CD4-positive, alpha-beta T cell treated with Interleukin-15 for 1 hour (primary cell): ENCODE measurements at regions not wholly inside any gene's neighbourhood (a gene's known extent, or its start where the extent isn't known, plus 50 kb on each side); places are given as distances from the start of the nearest gene placed in this dataset.

Experiments used
- DNase-seq: peaks from one replicate; pipeline ENCODE4 v3.0.0-alpha.2; 2020

- DNase-seq: no peak
Observed at GRCh38 chr5:125587631-125588030, 835.6 kb upstream of the GRAMD2B start.

GRCh38 chr5:125592856-125593255 is 830.4 kb upstream of the GRAMD2B start:
- no peak for DNase-seq

GRCh38 chr5:125595095-125595494 is 828.1 kb upstream of the GRAMD2B start:
- DNase-seq: no peak

DNA sequence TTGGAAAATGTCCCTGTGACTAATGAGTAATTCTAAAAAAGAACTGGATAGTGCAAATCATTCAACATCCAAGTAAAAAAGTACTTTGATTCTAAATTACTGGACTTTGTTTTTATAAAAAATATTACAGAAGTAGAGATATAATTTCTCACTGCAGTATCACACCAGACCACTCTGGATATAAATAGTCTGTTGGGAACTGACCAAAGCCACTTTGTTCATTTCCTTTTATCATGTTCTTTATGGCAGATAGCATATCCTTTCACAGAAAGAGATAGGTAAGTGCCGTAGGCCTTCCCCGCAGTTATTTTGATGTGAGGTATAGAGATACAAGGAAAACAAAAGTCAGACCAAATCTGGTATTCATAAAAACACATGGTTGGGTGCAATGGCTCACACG is 827.4 kb upstream of the GRAMD2B start:
- no peak for DNase-seq

DNA sequence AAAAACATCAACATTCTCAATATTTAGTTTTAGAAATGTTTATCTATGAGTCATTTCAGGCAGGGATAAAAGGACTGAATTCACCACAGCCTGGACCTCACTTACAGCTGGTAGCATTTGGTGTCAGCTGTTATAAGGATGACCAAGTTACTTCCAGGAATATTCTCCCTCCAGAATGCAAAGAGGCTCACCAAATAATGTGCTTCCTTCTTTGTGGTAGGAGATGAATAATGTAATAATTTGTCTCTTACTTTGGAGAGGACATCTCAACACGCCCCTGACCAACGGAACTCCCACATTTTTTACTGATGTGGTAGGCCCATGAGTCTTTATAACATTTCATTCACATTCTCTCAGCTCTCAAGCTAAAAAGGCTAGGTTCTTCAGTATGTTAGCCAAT is 825.9 kb upstream of the GRAMD2B start:
- DNase-seq: no peak

- no peak for DNase-seq
Observed at GRCh38 chr5:125600559-125600958, 822.6 kb upstream of the GRAMD2B start.

- no peak for DNase-seq
Observed at GRCh38 chr5:125602184-125602583, 821.0 kb upstream of the GRAMD2B start.

- no peak for DNase-seq
Observed at GRCh38 chr5:125603321-125603720, 819.9 kb upstream of the GRAMD2B start.

DNA sequence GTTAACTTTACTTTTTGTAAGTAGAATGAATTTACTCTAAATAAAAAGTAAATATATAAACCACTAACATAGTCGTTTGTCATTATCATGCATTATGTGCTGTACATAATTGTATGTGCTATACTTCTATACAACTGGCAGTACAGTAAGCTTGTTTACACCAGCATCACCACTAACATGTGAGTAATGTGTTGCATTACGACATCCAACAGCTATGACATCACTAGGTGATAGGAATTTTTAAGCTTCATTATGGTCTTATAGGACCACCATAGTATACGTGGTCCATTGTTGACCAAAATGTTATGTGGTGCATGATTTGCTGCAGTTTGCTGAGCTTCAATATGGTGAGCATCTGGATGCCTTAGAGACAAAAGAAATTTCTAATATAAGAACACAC is 819.1 kb upstream of the GRAMD2B start:
- no peak for DNase-seq

- no peak for DNase-seq
Observed at GRCh38 chr5:125607018-125607417, 816.2 kb upstream of the GRAMD2B start.

DNA sequence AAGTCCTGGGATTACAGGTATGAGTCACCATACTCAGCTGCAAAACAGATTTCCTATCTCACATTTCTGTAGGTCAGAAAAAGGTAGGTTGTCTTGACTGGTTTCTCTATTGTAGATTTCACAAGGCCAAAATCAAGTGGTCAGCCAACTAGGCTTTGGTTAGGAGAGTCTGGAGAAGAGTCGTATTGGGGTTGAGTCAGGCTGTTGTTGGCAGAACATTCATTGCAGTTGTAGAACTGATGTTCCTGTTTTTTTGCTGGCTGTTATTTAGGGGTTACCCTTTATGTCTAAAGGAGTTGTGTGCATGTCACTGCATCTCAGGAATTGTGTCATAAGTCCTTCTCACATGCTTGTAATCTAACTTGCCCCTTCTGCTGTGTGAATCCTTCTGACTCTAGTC is 814.2 kb upstream of the GRAMD2B start:
- no peak for DNase-seq

DNA sequence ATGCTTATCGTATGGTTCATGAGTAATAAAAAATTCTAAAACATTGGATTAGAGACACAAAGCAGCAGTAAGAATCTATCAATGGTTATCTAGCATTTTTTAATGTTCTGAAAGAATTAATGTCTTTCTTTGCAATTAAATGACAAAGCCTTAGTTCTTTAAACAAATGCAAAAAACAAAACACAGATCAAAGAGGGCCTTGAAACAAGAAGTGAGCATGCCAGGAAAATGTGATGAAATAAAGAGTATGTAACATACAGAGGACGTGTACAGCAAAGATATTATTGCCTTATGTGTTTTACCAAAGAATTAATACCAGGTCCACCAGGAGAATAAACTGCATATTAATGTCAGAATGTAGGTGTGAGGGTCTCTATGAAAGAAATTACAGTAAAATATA is 812.3 kb upstream of the GRAMD2B start:
- no peak for DNase-seq

DNA sequence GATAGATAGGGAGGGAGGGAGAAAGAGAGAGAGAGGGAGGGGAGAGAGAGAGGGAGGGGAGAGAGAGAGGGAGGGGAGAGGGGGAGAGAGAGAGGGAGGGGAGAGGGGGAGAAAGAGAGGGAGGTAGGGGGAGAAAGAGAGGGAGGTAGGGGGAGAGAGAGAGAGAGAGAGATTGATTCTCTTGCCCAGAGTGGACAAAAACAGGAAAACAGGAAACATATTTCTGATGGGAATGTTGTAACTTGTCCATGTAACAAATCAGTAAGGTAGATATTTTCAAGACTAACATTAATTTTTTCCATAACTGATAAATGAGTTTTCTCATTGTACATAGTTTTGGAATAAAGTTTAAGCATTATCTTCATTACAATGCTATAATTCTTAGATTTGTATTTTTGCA is 811.7 kb upstream of the GRAMD2B start:
- DNase-seq: no peak

- DNase-seq: no peak
Observed at GRCh38 chr5:125612181-125612721, 811.0 kb upstream of the GRAMD2B start.

DNA sequence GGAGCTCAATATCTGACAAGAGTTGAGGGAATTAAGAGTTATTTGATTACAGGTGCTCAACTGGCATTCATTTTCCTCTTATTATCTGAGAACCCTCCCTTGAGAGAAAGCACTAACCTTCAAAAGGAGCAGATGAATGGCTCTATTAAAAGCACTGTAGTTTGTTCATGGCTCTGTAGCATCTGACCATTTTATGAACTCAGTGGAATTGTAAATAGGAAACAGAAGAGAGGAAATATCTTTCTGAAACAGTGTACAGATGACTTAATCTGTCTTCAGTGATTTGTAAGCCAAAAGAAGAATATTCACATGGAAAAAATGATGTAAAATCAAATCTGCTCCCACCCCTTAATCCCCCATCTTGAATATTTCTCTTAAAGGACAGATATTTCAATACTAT is 810.4 kb upstream of the GRAMD2B start:
- no peak for DNase-seq

- no peak for DNase-seq
Observed at GRCh38 chr5:125630237-125630636, 793.0 kb upstream of the GRAMD2B start.

GRCh38 chr5:125633523-125633922 is 789.7 kb upstream of the GRAMD2B start:
- DNase-seq: no peak

DNA sequence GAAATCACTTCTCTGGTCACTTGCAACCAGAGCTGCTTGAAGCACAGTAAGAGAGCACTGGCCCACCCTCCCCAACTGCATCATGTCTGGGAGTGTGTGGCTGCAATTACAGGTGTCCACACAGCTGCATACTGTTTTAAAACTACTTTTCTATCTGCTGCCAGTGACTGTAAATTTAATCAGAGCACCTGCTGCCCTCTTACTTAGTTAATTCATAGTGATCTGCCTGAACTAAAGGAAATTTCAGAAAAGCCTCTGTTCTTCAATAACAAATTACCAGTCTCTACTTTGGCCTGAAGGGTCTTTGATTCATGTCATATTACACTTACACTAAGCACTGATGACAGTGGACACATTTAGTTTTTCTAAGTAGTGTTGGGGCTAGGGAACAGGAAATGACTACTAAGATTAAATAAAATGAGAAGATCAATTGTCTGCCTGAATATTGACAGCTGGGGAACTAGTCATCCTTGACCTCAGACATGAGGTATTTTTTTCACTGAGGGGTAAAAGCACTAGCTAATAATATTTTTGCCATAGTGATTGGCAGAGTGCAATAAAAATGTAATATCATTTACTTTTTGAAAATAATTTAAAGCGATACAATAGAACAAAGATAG is 788.9 kb upstream of the GRAMD2B start:
- no peak for DNase-seq

- no peak for DNase-seq
Observed at GRCh38 chr5:125639858-125640257, 783.4 kb upstream of the GRAMD2B start.

DNA sequence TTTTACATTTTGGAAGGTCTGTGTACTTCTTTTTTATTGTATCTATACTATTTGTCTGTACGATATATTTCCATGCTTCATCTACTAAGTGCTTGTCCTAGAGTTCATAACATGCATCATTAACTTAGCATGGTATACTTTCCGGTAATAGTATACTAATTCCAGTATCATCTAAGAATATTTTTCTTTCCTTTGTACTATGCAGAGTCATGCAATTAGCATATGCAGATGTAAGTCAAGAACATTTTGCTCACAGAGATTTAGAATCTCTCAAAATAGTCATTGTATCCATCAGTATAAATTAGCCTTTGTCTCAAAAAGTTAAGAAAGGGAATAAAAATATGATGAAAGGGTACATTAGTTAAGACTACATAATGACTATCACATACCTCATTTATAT is 770.4 kb upstream of the GRAMD2B start:
- no peak for DNase-seq

DNA sequence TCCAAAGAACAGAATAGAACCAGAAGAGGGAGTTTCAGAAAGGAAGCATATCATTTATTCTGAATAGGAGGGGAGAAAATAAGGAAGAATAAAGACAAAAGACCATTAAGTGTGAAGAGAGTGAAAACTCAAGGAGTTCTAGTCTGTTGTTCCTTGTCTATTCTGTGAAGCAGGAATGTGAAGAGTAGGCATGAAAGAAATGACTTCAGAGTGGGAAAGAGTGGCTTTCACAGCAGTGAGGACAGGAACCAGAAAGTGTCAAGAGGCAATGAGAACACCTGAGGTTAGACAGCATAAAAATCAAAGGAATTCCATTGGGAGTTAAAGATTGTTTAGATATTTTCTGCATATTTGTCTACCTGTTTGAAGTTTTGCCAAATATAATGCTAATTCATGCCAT is 768.8 kb upstream of the GRAMD2B start:
- DNase-seq: no peak

GRCh38 chr5:125655156-125655555 is 768.1 kb upstream of the GRAMD2B start:
- no peak for DNase-seq

DNA sequence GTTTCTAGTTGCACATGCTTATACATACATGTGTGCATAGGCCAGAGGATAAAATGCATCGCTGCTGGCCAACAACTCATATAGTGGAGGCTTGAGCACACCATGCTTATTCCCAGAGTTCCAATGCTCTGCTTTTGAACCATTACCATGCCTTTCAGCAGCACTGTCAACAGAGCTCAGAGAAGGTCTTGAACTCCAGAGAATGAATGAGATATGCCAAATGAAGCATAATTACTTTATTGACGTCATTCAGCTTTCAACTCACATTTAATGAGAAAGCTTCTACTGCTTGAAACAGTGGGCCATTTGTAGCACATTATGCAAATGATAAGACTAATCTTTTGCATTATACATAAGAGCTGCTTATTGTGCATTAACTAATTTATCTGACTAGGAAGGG is 765.3 kb upstream of the GRAMD2B start:
- no peak for DNase-seq

GRCh38 chr5:125659316-125660023 is 763.7 kb upstream of the GRAMD2B start:
- DNase-seq: no peak
